SW480 (cell line): ENCODE measurements at regions not wholly inside any gene's neighbourhood (a gene's known extent, or its start where the extent isn't known, plus 50 kb on each side); places are given as distances from the start of the nearest gene placed in this dataset.
"Not testable (repeated sequence)": the region's sequence is repeated elsewhere in the genome, so short reads cannot be mapped to it uniquely, and the experiment has no call there.

ENCODE experiments used
- DNase-seq: peaks from one replicate; pipeline ENCODE4 v3.0.0-alpha.2; 2016; ENCODE audit warnings: low spot score

DNA sequence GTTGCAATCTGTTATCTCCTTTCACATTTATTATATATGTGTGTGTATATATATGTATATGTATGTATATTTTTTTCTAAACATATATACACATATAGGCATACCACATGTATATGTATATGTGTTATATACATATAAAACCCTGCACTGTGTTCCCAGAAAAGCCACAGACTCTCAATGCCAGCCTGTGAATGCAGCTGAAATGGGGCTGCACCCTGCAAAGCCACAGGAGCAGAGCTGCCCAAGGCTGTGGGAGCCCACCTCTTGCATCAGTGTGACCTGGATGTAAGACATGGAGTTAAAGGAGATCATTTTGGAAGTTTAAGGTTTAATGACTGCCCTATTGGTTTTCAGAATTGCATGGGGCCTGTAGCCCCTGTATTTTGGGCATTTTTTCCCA is 762.3 kb upstream of the ARPP21 start:
- no peak for DNase-seq

DNA sequence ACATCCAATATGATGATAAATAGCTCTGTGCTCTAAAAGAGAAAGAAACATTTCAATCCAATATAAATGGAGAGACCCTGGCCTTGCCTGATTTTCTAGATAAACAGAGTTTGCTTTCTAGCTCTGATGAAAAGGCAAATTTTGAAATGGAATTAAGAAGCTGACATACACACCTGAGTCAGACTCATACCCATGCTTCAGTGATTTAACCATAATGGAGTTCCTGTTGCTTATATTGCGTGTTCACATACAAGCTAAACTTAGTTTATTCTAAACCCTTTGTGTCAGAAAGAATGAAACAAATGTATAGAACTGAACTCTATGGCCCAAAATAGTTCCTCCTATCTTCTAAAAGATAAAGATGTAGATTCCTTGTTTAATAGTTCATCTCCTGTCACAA is 760.8 kb upstream of the ARPP21 start:
- no peak for DNase-seq

DNA sequence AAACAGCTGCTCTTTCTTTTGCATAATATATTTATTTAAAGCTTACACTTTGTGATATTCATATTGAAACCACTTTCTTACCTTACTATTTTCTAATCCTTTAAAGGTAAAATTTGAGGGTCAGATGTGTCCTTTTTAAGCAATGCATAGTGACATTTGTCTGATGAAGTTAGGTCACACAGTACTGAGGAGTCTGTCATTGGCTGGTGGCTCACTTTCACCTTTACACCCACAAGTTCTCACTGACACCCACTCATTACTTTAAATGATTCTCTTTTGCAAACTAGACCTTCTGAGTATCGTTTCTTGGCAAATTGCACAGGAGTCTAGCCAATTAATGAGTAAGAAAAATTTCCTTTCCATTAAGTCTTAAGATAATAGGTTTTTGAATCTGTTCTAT is 758.3 kb upstream of the ARPP21 start:
- no peak for DNase-seq

DNA sequence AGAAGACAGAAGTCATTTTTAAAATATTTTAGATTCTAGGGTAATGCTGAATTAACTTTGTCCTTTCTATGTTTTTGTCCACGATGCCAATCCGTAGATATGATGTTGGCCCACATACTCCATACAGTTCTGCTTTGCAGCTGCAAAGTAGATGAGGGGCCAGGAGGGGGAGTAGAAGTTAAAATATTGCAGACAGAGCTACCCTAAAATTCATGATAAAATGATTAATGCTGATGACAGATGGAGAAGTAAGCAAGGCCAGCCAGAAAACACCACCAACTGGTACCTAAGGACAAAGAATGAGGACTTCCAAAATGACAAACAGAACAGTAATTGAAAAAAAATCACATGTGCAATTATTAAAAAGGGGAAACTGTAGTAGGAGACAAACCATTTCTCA is 756.6 kb upstream of the ARPP21 start:
- DNase-seq: no peak

DNA sequence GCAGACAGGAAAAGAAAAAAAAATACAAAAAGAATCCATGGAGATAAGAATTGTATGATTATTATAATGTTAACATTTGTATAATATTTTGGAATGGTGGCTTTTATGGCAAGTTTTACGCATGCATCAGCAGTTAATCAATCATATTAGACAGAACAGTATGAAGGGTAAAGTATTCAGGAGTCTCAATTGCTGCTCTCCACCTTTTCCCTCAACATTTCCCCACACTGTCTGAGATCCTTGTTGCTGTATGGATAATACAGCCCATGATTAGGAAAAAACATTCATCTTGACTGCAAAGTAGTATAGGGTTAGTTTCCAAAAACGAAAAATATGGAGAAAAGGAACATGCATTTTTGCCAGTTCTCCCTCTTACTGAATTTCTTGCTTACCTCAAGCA is 755.3 kb upstream of the ARPP21 start:
- DNase-seq: no peak

DNA sequence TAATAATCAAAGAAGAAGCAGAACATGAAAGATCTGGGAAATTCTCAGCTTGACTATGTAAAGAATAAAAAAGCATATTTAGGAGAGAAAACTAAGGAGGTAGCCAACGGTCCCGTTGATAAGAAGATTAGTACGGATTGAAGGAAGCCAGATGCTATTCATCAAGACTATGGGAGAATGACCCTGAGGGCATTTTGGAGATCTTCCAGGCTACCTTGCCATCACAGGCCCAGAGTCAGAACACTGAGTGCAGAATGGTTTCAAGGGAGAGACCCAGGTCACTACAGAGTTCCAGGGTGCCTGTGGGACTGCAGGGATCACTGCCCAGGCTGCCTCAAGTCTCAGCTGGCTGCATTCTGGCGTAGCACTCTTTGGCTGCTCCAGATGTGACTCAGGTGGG is 752.9 kb upstream of the ARPP21 start:
- no peak for DNase-seq

DNA sequence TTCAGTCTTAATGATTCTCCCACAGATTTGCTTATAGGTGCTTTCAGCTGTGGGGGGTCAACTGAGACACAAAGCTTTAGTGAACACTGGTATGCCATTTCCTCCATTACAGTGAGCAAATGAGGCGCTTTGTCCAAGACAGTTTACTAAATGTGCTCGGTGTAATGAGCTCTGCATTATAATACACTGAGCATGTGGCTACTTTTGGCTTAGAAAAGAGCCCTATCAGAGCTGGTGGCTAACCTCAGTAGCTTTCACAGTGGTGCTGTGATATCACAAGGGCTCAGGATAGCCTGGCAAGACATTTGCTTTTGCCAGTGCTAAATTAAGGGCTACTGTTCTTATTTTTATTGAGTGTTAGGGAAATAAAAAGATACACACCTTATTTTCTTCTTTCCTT is 749.7 kb upstream of the ARPP21 start:
- DNase-seq: no peak

DNA sequence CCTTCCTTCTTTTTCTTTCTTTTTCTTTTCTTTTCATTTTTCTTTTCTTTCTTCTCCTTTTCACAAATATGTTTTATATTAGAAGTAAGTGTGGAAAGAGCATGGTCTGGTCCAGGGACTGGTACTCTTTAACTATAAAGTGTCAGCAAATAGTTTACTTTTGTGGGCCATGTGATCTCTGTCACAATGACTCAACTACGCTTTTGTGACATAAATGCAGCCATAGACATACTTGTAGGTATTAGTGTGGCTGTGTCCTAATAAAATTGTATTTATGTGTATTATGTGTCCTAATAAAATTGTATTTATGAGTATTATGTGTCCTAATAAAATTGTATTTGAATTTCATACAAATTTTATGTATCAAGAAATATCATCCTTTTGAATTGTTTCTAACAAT is 749.1 kb upstream of the ARPP21 start:
- DNase-seq: no peak

DNA sequence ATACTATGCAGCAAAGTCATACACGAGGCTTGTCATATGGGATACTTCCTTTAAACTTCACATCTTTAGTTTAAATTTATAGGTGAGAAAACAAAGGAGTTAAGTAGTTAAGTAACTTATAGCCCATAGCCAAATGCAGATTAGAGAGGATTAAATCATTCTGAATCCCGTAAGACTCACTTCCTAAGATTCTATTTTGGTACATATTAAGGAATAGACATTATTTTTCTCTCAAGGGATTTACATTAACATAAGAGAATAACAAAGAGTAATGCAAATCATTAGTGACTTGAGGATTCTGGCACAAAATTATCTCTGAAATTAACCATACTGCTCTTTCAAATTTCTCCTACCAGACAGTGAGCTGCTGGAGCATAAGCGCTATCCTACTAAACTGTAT is 747.4 kb upstream of the ARPP21 start:
- no peak for DNase-seq

DNA sequence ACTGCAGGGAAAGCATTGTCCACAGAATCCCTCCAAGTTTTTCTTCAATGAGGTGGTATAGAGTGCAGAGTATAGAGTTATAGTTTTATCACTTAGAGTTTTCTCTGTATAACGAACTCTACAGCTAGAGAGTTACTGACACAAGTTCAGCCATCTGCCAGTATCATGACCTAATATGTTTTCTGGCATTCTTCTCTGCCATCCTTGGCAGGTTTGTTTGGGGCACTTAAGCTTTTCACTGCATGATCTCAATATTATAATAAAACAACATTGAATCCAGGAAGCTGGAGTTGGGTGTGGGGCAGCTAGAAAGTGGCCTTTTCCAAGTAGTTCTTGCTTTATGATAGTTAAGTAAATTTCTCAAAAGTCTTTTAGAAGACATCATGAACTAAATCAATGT is 743.5 kb upstream of the ARPP21 start:
- DNase-seq: no peak

DNA sequence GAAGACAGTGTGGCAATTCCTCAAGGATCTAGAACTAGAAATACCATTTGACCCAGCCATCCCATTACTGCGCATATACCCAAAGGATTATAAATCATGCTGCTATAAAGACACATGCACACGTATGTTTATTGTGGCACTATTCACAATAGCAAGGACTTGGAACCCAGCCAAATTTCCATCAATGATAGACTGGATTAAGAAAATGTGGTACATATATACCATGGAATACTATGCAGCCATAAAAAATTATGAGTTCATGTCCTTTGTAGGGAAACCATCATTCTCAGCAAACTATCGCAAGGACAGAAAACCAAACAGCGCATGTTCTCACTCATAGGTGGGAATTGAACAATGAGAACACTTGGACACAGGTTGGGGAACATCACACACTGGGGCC is 729.6 kb upstream of the ARPP21 start:
- not testable (repeated sequence) for DNase-seq

DNA sequence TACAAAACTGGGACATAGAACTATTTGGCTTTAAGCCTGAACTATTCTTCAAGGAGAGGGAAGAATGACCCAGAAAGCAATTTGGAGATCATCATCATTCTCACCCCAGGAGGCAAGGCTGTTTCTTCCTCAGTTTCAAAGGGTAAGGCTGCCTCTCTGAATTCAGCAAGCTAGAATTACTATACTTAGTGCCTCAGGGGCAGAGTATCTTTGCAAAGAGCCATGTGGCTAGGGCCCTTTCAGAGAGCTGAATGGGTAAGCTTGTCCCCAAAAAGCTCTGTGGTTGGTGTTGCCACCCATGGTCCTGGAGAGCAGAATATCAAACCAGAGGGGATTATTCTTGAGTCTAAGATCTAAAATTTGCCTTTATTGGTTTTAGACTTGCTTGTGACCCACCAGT is 720.3 kb upstream of the ARPP21 start:
- no peak for DNase-seq

DNA sequence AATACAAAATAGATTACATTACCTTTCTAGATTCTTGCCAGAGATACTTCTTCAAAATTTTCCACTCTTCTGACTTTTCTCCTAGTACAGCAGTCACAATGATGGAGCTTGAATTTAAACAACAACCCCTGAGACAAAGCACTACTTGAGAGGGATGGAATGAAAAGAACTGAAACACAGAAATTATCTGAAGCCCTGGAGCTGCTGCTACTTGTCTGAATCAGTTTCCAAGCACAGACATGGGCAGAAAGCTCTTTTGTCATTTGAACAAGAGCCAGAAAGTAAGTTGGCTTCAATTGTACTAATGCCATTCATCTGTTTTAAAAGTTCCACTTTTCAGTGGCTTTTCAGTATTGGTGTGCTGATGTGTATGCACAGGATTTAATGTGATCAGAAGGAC is 718.5 kb upstream of the ARPP21 start:
- DNase-seq: no peak

DNA sequence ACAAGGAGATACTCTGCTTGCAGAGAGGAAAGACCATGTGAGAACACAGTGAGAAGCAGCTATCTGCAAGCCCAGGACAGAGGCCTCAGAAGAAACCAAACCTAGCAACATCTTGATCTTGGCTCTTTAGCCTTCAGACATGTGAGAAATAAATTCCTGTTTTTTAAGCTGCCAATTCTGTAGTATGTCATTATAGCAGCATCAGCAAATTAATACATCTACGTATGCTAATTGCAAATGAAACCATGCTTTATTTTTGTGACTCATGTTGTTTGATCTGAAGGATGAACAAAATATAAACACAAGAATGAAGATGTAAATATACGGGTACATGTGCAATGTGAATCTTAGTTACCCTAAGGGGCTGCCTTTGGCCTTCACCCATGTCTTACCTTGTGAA is 714.4 kb upstream of the ARPP21 start:
- no peak for DNase-seq

DNA sequence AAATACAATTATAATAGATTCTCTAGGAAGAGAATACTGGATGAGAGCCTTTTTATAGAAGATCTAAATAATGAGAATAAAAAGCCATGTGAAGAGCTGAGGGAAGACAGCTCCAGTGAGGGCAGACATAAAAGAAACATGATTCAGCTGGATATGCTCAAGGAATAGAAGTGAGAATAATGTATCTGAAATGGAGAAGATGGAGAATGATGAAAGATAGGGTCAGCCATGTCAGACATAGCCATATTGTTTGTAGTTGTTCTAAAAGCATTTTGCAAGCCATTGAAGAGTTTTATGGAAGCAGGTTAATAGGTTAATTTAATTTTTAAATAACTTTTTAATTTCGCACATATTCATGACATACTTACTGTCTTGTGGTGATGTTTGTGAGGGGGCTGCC is 713.5 kb upstream of the ARPP21 start:
- no peak for DNase-seq

DNA sequence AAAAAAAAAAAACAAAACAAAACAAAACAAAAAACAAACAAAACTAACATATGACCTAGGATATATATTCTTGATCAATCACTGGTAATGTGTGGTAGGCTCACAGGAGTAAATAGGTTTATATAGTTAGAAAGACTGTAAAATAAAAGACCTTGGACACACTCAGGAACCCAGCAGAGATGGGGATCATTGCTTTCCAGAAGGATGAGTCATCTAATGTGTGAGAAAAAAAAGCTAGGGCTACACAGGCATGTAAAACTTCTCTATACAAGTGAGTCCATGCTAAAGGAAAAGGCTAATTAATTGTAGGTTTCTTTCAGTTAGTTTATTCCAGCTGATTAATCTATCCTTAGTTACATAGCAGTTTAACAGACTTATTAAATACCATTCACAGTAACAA is 710.3 kb upstream of the ARPP21 start:
- no peak for DNase-seq

DNA sequence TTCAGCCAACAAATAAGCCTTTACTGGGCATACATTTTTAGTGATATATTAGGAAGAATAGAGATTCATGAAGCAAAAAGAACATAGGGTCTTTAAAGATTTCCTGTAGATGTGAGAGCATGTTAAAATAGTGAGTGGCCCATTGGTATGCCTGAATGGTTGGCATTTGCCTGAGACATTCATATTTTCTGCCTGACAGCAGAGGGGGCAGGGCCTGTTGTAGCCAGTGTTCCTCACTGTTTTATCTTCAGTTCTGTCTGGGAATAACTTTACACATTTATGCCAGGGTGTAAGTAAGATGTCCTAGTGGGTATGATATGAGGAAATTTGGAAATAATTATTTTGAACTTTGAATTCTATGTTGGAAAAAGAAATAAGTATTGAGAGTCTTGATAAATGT is 704.7 kb upstream of the ARPP21 start:
- DNase-seq: no peak

DNA sequence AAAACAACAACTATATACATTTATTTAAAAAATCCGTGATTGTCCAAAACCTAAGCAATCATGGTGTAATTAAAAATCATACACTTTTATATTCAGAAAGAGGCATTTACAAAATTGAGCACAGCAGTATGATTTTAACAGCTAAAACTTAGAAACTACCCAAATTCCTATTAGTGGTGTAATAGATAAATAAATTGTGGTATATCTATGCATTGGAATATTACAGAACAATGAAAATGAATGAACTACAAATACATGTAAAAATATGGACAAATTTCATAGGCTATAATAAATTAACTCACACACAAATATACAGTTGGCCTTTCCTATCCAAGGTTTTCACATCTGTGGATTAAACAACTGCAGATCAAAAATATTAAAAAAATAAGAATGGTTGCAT is 700.5 kb upstream of the ARPP21 start:
- DNase-seq: no peak

DNA sequence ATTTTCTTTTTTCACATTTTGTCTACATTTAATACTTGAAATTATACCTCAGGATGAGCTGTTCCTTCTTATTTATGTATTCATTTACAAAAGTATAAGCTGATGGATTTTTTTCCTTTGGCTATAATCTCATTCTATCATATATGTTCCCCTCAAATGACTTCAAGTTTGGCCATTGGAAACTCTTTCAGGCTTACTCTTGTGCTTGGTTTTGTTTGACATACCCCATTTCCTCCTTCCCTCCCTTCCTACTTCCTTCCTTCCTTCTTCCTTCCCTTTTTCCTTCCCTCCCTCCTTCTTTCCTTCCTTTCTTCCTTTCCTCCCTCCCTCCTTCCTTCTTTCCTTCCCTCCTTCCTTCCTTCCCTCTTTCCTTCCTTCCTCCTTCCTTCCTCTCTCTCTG is 697.1 kb upstream of the ARPP21 start:
- no peak for DNase-seq

DNA sequence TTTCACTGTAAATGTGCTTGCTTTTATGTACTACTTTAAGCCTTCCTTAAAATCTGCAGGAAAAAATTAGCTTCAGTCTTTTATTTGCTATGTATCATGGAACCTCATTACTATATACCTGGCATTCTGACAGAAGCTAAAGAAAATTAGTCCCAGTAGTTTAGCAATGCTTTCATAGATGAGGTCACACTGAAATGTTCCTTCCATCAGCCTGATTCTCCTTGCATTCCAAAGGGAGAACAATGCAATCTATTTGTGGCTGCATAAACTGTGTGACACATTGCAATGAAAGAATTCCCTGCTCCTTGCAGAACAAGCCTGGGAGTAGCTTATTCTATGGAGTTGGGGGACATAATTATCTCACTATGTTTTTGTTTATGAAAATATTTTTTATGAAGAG is 691.5 kb upstream of the ARPP21 start:
- DNase-seq: no peak

DNA sequence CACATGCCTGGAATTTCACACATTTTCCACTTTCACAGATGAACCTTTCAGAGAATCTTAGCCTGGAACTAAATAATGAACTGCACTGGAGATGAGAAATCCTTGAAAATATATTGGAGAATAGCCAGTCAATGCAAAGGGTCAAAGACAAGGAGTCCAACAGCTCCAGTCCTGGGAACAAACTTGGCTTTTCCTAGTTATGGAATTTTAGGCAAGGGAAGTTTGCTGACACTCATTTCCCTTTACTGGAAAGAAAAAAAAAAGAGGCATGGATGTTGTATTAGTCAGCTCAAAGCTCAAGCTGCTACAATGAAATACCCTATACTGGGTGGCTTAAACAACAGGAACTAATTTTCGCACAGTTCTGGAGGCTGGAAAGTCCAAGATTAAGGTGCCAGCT is 690.8 kb upstream of the ARPP21 start:
- DNase-seq: no peak

DNA sequence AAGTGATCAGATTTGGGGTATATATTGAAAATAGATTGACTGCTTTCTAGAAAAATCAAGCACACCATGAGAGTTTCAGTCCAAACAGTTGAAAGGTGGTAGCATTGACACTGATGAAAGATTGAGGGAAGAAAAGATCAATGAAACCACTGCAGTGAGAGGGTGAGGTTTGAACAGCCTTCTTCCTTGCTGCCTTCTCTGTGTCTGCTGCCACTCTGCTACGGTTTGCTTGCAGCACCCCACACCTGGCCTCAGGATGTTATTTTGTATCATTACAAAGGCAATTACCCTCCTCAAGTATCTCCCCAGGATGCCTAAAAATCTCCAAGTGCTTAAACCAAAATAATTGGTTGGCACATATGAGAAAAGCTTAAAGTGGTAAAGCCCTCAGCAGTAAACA is 683.6 kb upstream of the ARPP21 start:
- no peak for DNase-seq

DNA sequence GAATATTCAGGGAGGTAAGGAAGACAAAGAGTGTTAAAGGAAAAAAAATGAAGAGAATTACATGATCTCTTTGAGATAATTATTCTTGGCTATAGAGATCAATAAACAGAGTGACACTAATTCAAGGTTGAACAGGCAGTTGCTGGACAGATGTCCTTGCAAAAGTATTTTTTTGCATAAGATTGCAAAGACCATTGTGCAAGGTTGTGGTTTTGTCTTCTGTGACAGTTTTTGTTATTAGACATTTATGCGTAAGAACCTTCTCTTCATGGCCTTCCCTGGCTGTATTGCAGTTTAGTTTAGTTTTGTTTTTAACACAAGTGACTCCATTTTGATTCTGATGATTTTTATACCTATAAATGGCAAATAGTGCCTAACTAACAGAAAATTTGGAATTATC is 682.8 kb upstream of the ARPP21 start:
- DNase-seq: no peak

DNA sequence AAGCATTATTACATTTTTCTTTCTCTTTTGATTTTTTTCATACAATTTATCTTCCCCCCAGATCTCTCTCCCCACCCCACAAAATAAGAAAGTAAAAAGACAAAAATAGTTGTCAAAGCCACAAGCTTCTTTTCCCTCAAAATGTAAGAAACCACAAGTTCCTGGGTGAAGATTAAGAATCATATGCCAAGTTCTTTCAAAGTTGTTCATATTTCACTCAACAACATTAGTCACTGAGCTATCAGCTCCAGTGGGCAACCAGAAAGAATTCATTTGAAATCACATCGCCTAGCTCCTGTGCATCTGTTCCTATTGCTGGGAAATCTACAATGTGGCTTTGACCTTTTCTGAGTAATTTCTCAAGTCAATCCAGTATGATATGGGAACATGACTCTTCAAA is 681.6 kb upstream of the ARPP21 start:
- no peak for DNase-seq

DNA sequence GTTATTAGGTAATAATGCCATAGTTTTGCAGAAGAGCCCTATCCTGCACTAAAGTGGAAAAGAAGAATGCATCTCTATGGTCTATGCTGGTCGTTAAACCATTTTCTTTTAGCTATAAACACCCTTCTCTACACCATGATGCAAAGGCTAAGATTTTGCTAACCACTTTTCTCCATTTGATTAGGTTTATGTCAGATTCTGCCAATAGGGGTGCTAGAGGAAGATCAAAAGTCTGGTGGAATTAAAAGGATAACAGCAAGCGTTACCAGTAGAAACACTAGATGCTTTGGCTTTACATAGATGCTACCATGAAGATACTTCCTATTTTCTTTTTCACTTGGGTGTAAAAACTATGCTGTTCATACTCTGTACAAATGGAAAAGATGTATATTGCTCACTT is 669.8 kb upstream of the ARPP21 start:
- no peak for DNase-seq

DNA sequence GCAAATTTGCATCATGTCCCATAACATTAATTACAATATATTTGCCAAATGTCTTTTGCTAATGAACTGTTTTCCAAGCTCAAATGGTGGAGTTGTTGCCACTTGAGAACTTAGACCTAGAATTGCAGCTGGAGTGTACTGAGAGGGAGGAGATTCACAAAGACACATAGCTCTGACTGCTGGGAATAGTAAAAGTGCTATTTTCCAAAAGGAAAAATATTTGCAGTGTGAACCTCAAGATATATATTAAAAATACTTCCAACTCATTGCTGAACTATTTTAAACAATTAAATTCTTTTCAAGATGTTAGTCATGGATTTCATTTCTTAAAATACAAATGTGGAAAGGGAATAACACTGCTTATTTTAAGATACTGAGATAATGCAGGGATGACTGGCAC is 666.8 kb upstream of the ARPP21 start:
- DNase-seq: no peak
